ENCODE measurements at regions not wholly inside any gene's neighbourhood (a gene's known extent, or its start where the extent isn't known, plus 50 kb on each side); places are given as distances from the start of the nearest gene placed in this dataset.

GRCh38 chr16:60337671-60338070 lies 1603.6 kb upstream of the GOT2 start:
- DNase-seq (ENCODE audit: low spot score) (no peak), ATAC-seq (no peak), FAIRE-seq (no peak)
- no TSS peak for BruUV-seq (replicated peaks)
- no peaks in the 10 kb centered on the region for H3K4me1 ChIP-seq (ENCODE audit: insufficient read depth, low read length)
- ChIA-PET POLR2A (no interaction called here), CTCF (ENCODE audit: low intra/inter-chr PET ratio, low total read pairs) (no interaction called here)
- no peak overlapping the region for H3K27ac ChIP-seq (ENCODE audit: extremely low read length, insufficient read depth, low read length)
- H4K20me1 ChIP-seq (ENCODE audit: insufficient read depth, low read length): no peaks in the 10 kb centered on the region
- whole genome bisulfite sequencing (ENCODE audit: low lambda C conversion rate): 16% methylated on average over 4 of the region's 4 CpGs
- H3K4me2 ChIP-seq (ENCODE audit: low read depth, low read length): no peak overlapping the region
- H3K9me3 ChIP-seq (ENCODE audit: low read length): peaks cover 36% of the 10 kb centered on the region
- intact Hi-C loops (cut with micrococcal nuclease; ENCODE audit: unreplicated experiment) (no loop called here), in situ Hi-C loops (cut with HindIII; ENCODE audit: extremely low pct_ligation_motif_present, low pct_unique_long_range_greater_than_20kb) (no loop called here)
- TF ChIP-seq ZNF234 (CRISPR knock-in tag; conservative IDR thresholded peaks at IDR 0.05) (no peak), ZFYVE20 (CRISPR knock-in tag; IDR thresholded peaks at IDR 0.05; ENCODE audit: borderline replicate concordance, low read depth) (no peak), ZFP90 (CRISPR knock-in tag; IDR thresholded peaks at IDR 0.05; ENCODE audit: borderline replicate concordance) (no peak)
- TF ChIP-seq, protein P1, sequence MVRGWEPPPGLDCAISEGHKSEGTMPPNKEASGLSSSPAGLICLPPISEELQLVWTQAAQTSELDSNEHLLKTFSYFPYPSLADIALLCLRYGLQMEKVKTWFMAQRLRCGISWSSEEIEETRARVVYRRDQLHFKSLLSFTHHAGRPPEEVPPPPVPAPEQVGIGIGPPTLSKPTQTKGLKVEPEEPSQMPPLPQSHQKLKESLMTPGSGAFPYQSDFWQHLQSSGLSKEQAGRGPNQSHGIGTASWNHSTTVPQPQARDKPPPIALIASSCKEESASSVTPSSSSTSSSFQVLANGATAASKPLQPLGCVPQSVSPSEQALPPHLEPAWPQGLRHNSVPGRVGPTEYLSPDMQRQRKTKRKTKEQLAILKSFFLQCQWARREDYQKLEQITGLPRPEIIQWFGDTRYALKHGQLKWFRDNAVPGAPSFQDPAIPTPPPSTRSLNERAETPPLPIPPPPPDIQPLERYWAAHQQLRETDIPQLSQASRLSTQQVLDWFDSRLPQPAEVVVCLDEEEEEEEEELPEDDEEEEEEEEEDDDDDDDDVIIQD (CRISPR knock-in tag; IDR thresholded peaks at IDR 0.05; ENCODE audit: low read depth): no peak
- no peaks in the 10 kb centered on the region for H3K79me2 ChIP-seq (ENCODE audit: insufficient read depth, low read length)
- no peak overlapping the region for H3K4me3 ChIP-seq (replicated peaks in 1 of 3; ENCODE audit: insufficient read depth in 1 of 3, low read depth in 2 of 3, low read length in 3 of 3)
- no peaks in the 10 kb centered on the region for H3K36me3 ChIP-seq (replicated peaks in 1 of 2; ENCODE audit: control insufficient read depth in 1 of 2, insufficient read depth in 2 of 2, low read length in 2 of 2)
- H3K27me3 ChIP-seq (ENCODE audit: control insufficient read depth in 1 of 2, insufficient read depth in 2 of 2, low read length in 2 of 2): no peaks in the 10 kb centered on the region
- H2AFZ ChIP-seq (ENCODE audit: low read length): no peak overlapping the region
- H3K9ac ChIP-seq (ENCODE audit: insufficient read depth, low read depth, low read length): no peak overlapping the region

- POLR2A ChIA-PET: no interaction called here
- no peaks in the 10 kb centered on the region for H3K4me1 ChIP-seq (ENCODE audit: insufficient read depth, low read length)
- H3K9me3 ChIP-seq (ENCODE audit: low read length): peaks cover 50% of the 10 kb centered on the region
- H4K20me1 ChIP-seq (ENCODE audit: insufficient read depth, low read length): no peaks in the 10 kb centered on the region
- no peaks in the 10 kb centered on the region for H3K79me2 ChIP-seq (ENCODE audit: insufficient read depth, low read length)
- no peak overlapping the region for H3K4me3 ChIP-seq (replicated peaks in 1 of 3; ENCODE audit: insufficient read depth in 1 of 3, low read depth in 2 of 3, low read length in 3 of 3)
- H2AFZ ChIP-seq (ENCODE audit: low read length): no peak overlapping the region
- no peak overlapping the region for H3K4me2 ChIP-seq (ENCODE audit: low read depth, low read length)
- WGBS (ENCODE audit: low lambda C conversion rate): 3% methylated on average over 2 of the region's 2 CpGs
- CTCF ChIA-PET (ENCODE audit: low intra/inter-chr PET ratio, low total read pairs): no interaction called here
- no peak overlapping the region for H3K27ac ChIP-seq (ENCODE audit: extremely low read length, insufficient read depth, low read length)
- no TSS peak for BruUV-seq (replicated peaks)
- DNase-seq (ENCODE audit: low spot score) (no peak), ATAC-seq (no peak), FAIRE-seq (no peak)
- in situ Hi-C loops (cut with HindIII; ENCODE audit: extremely low pct_ligation_motif_present, low pct_unique_long_range_greater_than_20kb): no loop called here
- intact Hi-C loops (cut with micrococcal nuclease; ENCODE audit: unreplicated experiment): no loop called here
- H3K36me3 ChIP-seq (replicated peaks in 1 of 2; ENCODE audit: control insufficient read depth in 1 of 2, insufficient read depth in 2 of 2, low read length in 2 of 2): no peaks in the 10 kb centered on the region
- no peak overlapping the region for H3K9ac ChIP-seq (ENCODE audit: insufficient read depth, low read depth, low read length)
- H3K27me3 ChIP-seq (ENCODE audit: control insufficient read depth in 1 of 2, insufficient read depth in 2 of 2, low read length in 2 of 2): no peaks in the 10 kb centered on the region
- TF ChIP-seq MXD3 (CRISPR knock-in tag; IDR thresholded peaks at IDR 0.05) (no peak), NR1H2 (CRISPR knock-in tag; IDR thresholded peaks at IDR 0.05; ENCODE audit: borderline replicate concordance, low read depth) (no peak), ZNF879 (CRISPR knock-in tag; IDR thresholded peaks at IDR 0.05) (no peak), NCOA2 (CRISPR knock-in tag; IDR thresholded peaks at IDR 0.05) (no peak), FOXA3 (CRISPR knock-in tag; IDR thresholded peaks at IDR 0.05) (no peak)
- TF ChIP-seq, protein P2, sequence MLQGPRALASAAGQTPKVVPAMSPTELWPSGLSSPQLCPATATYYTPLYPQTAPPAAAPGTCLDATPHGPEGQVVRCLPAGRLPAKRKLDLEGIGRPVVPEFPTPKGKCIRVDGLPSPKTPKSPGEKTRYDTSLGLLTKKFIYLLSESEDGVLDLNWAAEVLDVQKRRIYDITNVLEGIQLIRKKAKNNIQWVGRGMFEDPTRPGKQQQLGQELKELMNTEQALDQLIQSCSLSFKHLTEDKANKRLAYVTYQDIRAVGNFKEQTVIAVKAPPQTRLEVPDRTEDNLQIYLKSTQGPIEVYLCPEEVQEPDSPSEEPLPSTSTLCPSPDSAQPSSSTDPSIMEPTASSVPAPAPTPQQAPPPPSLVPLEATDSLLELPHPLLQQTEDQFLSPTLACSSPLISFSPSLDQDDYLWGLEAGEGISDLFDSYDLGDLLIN (CRISPR knock-in tag; IDR thresholded peaks at IDR 0.05; ENCODE audit: borderline replicate concordance): no peak
- TF ChIP-seq, protein P3, sequence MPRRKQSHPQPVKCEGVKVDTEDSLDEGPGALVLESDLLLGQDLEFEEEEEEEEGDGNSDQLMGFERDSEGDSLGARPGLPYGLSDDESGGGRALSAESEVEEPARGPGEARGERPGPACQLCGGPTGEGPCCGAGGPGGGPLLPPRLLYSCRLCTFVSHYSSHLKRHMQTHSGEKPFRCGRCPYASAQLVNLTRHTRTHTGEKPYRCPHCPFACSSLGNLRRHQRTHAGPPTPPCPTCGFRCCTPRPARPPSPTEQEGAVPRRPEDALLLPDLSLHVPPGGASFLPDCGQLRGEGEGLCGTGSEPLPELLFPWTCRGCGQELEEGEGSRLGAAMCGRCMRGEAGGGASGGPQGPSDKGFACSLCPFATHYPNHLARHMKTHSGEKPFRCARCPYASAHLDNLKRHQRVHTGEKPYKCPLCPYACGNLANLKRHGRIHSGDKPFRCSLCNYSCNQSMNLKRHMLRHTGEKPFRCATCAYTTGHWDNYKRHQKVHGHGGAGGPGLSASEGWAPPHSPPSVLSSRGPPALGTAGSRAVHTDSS (CRISPR knock-in tag; conservative IDR thresholded peaks at IDR 0.05): no peak
- TF ChIP-seq, protein P1 (CRISPR knock-in tag; IDR thresholded peaks at IDR 0.05; ENCODE audit: low read depth): no peak
These were observed 1597.1 kb upstream of the GOT2 start for GRCh38 chr16:60331168-60331567.

All from HepG2 (cell line).